ENCODE measurements at regions not wholly inside any gene's neighbourhood (a gene's known extent, or its start where the extent isn't known, plus 50 kb on each side); places are given as distances from the start of the nearest gene placed in this dataset.

DNA sequence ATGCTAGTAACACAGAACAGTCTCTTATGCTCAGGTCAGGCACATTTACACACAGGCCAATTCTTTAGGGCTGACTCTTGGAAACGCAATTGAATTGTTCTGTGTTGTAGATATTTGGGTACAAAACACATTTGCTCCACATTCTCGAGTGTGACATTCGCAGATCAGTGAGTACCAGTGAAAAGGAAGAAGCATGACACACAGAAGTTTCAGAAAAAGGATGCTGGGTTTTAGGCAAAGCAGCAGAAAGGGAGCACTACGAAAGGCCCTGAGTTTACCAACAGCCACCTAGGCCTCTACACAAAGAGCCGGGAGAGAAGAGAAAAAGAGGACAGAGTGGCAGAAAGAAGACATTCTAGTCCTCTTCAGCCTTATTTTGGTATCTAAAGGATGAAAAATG is 254.4 kb upstream of the BTG1 start:
- H3K9me3 Mint-ChIP-seq (ENCODE audit: low read depth, unreplicated experiment) = peaks cover 3% of the 10 kb centered on the region
- H3K27me3 Mint-ChIP-seq (ENCODE audit: unreplicated experiment) = no peaks in the 10 kb centered on the region
- no peak overlapping the region for H3K4me3 Mint-ChIP-seq (ENCODE audit: low read depth, unreplicated experiment)
- H3K4me1 Mint-ChIP-seq (ENCODE audit: low read depth, unreplicated experiment) = no peaks in the 10 kb centered on the region
- intact Hi-C loops (cut with micrococcal nuclease; ENCODE audit: unreplicated experiment) = no loop called here
- H3K27ac Mint-ChIP-seq (ENCODE audit: unreplicated experiment) = no peak overlapping the region
- TF ChIP-seq, protein P1, sequence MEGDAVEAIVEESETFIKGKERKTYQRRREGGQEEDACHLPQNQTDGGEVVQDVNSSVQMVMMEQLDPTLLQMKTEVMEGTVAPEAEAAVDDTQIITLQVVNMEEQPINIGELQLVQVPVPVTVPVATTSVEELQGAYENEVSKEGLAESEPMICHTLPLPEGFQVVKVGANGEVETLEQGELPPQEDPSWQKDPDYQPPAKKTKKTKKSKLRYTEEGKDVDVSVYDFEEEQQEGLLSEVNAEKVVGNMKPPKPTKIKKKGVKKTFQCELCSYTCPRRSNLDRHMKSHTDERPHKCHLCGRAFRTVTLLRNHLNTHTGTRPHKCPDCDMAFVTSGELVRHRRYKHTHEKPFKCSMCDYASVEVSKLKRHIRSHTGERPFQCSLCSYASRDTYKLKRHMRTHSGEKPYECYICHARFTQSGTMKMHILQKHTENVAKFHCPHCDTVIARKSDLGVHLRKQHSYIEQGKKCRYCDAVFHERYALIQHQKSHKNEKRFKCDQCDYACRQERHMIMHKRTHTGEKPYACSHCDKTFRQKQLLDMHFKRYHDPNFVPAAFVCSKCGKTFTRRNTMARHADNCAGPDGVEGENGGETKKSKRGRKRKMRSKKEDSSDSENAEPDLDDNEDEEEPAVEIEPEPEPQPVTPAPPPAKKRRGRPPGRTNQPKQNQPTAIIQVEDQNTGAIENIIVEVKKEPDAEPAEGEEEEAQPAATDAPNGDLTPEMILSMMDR (IDR thresholded peaks at IDR 0.05; ENCODE audit: unreplicated experiment) = no peak
- no peak for DNase-seq
- no TSS peak for BruUV-seq (replicated peaks)
- CTCF ChIA-PET = no interaction called here
- no peaks in the 10 kb centered on the region for H3K36me3 Mint-ChIP-seq (ENCODE audit: insufficient read depth, unreplicated experiment)

DNA sequence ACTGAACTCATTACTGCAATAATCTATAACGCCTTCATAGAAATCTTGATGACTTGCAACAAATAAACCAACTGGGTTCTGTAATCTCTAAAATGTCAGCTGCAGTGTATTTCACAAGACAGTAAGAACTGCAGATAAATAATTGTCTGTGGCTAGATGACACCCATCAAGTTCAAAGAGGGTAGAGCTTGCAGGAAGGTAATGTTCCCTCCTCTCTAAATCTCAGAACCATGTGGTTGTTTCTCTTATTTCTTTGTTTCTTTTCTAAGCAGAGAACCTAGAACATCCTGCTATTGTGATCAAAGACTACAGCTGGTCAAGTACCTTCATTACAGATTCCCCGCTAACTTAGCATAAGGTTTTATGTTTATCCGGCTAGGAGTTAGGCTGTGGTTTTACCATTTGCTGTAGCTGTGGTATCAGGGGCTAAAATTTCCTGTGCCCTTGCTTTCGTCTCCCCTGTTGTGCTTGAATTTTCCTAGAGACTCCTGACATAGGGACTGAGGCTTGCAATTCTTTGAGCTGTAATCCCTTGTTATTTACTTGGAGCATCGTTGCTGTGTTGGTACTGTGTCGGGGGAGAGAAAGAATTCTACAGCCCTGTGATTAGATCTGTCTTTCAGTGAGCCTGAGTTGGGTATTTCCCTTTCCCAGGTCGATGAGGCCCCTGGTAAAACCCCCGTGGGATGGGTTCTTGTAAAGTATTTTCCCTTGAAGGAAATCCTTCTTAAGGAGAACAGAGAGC is 253.1 kb upstream of the BTG1 start:
- no peaks in the 10 kb centered on the region for H3K27me3 Mint-ChIP-seq (ENCODE audit: unreplicated experiment)

DNA sequence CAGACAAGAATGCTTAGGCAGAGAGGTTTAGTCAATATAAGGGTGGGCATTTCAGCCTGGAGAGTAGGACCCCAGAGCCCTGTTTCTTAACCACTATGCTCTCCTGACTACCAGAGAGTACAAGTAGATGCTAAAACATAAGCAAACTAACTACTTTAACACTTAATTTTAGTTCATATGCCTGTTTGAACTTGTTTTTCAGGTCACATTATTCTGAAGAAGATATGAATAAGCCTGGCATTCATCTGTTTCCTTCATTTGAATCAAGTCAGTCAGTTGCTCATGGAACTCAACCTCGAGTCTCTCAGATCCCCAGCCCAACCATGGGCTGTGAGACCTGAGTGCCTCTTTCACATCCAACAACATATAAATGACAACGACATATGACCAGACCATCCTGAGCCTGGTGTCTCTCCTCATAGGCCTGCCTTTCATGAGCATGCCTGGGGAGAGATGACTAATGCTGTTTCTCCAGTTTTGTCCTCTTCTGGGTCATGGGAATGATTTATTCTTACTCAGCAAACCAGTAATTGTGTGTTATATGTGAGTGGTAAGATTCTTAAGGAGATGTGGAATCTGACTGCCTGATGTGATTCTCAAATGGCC is 251.1 kb upstream of the BTG1 start:
- Mint-ChIP-seq H3K9me3 (ENCODE audit: low read depth, unreplicated experiment) (peaks cover 7% of the 10 kb centered on the region), H3K27me3 (ENCODE audit: unreplicated experiment) (no peaks in the 10 kb centered on the region), H3K27ac (ENCODE audit: unreplicated experiment) (no peak overlapping the region), H3K36me3 (ENCODE audit: insufficient read depth, unreplicated experiment) (no peaks in the 10 kb centered on the region), H3K4me3 (ENCODE audit: low read depth, unreplicated experiment) (no peak overlapping the region), H3K4me1 (ENCODE audit: low read depth, unreplicated experiment) (no peaks in the 10 kb centered on the region)
- intact Hi-C loops (cut with micrococcal nuclease; ENCODE audit: unreplicated experiment) = no loop called here
- no peak for DNase-seq
- CTCF ChIA-PET = no interaction called here
- BruUV-seq (replicated peaks) = no TSS peak
- TF ChIP-seq, protein P1 (IDR thresholded peaks at IDR 0.05; ENCODE audit: unreplicated experiment) = no peak

More for the DNA sequence above, 253.1 kb upstream of the BTG1 start:
- no peak overlapping the region for H3K4me3 Mint-ChIP-seq (ENCODE audit: low read depth, unreplicated experiment)
- no TSS peak for BruUV-seq (replicated peaks)
- TF ChIP-seq, protein P1 (IDR thresholded peaks at IDR 0.05; ENCODE audit: unreplicated experiment) = no peak
- DNase-seq = no peak
- H3K9me3 Mint-ChIP-seq (ENCODE audit: low read depth, unreplicated experiment) = peaks cover 3% of the 10 kb centered on the region
- no peaks in the 10 kb centered on the region for H3K36me3 Mint-ChIP-seq (ENCODE audit: insufficient read depth, unreplicated experiment)
- H3K27ac Mint-ChIP-seq (ENCODE audit: unreplicated experiment) = no peak overlapping the region
- CTCF ChIA-PET = interaction anchor here (0.8 kb wide), 1 partner anchor 11 kb away, joined by 3 read pairs; no protein-coding TSS in a partner anchor
- no peaks in the 10 kb centered on the region for H3K4me1 Mint-ChIP-seq (ENCODE audit: low read depth, unreplicated experiment)
- intact Hi-C loops (cut with micrococcal nuclease; ENCODE audit: unreplicated experiment) = no loop called here

DNA sequence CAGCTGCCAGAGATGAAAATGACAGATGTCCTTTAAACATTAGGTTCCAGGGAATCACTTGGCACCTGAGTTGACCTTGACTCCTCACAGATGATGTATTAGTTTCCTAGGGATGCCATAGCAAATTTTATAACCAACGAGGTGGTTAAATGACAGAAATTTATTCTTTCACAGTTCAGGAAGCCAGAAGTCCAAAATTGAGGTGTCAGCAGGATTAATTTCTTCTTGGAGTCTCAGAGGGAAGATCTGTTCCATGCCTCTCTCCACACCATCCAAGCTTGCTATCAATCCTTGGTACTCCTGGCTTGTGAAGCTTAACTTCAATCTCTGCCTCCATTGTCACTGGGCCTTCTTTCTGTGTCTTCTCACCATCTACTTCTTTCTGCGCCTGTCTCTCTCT is 249.7 kb upstream of the BTG1 start:
- CTCF ChIA-PET = interaction anchor here (0.6 kb wide), 1 partner anchor 31 kb away, joined by 3 read pairs; no protein-coding TSS in a partner anchor
- no peak overlapping the region for H3K27ac Mint-ChIP-seq (ENCODE audit: unreplicated experiment)

More for the DNA sequence above, 249.7 kb upstream of the BTG1 start:
- intact Hi-C loops (cut with micrococcal nuclease; ENCODE audit: unreplicated experiment) = no loop called here
- Mint-ChIP-seq H3K27me3 (ENCODE audit: unreplicated experiment) (no peaks in the 10 kb centered on the region), H3K4me1 (ENCODE audit: low read depth, unreplicated experiment) (no peaks in the 10 kb centered on the region), H3K4me3 (ENCODE audit: low read depth, unreplicated experiment) (no peak overlapping the region), H3K36me3 (ENCODE audit: insufficient read depth, unreplicated experiment) (no peaks in the 10 kb centered on the region), H3K9me3 (ENCODE audit: low read depth, unreplicated experiment) (peaks cover 7% of the 10 kb centered on the region)
- BruUV-seq (replicated peaks) = no TSS peak
- DNase-seq = no peak
- TF ChIP-seq, protein P1 (IDR thresholded peaks at IDR 0.05; ENCODE audit: unreplicated experiment) = no peak

All from Calu3 (cell line).